Panc1 (cell line): ENCODE measurements at regions not wholly inside any gene's neighbourhood (a gene's known extent, or its start where the extent isn't known, plus 50 kb on each side); places are given as distances from the start of the nearest gene placed in this dataset.

ENCODE experiments used
- ATAC-seq: fragments of 200-7000 bp; cut with Tn5 transposase; 2 replicates; pipeline ENCODE4 v1.9.1; 2020; ENCODE audit warnings: mild to moderate bottlenecking, moderate library complexity
- BruUV-seq: library from RNA; stranded (reverse); fragments of 400-500 nt; replicated peaks from 2 replicates; lab custom pipeline; 2021; lab: Mats Ljungman, UMichigan
- CTCF ChIA-PET: fragments of 300-600 bp; sonication (Branson Sonifier 250); formaldehyde crosslinking; loops from one replicate; lab custom pipeline; 2022; ENCODE audit warnings: antibody characterized with exemption; lab: Charles Lee
- POLR2A ChIA-PET: fragments of 300-600 bp; sonication (Branson Sonifier 250); formaldehyde crosslinking; loops from one replicate; lab custom pipeline; 2022; ENCODE audit warnings: antibody characterized with exemption; lab: Charles Lee
- DNase-seq: peaks from one replicate; pipeline ENCODE4 v3.0.0-alpha.2; 2010; ENCODE audit warnings: low read depth, low spot score
- H3K27ac ChIP-seq: 2 replicates; pipeline ENCODE4 v1.5.1; 2011; ENCODE audit warnings: mild to moderate bottlenecking, low read length, inconsistent platforms
- H3K27me3 ChIP-seq: fragments of 200-500 bp; sonication (Bioruptor generic); 2 replicates; pipeline ENCODE4 v1.6.0; 2014; ENCODE audit warnings: low read length, inconsistent platforms; ENCODE audit not compliant: control insufficient read depth, insufficient read depth
- H3K36me3 ChIP-seq: fragments of 200-500 bp; sonication (Bioruptor generic); 2 replicates; pipeline ENCODE4 v1.5.1; 2014; ENCODE audit warnings: inconsistent platforms, mild to moderate bottlenecking, low read length, moderate library complexity; ENCODE audit not compliant: control insufficient read depth, insufficient read depth
- H3K4me1 ChIP-seq: 2 replicates; pipeline ENCODE4 v1.5.1; 2011; ENCODE audit warnings: inconsistent platforms, mild to moderate bottlenecking, low read length, moderate library complexity; ENCODE audit not compliant: control insufficient read depth, insufficient read depth
- H3K4me3 ChIP-seq, 2 experiments: 2 replicates each; pipeline ENCODE4 v1.5.1; 2011 to 2012; ENCODE audit warnings: low read depth in 2 of 2, low read length in 2 of 2, mild to moderate bottlenecking in 2 of 2, inconsistent platforms in 1 of 2, moderate library complexity in 1 of 2
- H3K9me3 ChIP-seq: fragments of 200-500 bp; sonication (Bioruptor generic); 2 replicates; pipeline ENCODE4 v1.5.1; 2014; ENCODE audit warnings: low read depth, mild to moderate bottlenecking, inconsistent platforms, low read length, moderate library complexity; ENCODE audit not compliant: control insufficient read depth, insufficient read depth
- POLR2AphosphoS5 ChIP-seq: IDR thresholded peaks from 2 replicates; pipeline ENCODE4 v1.6.1; 2012; ENCODE audit warnings: mild to moderate bottlenecking, low read depth, low read length, moderate library complexity
- REST ChIP-seq, 2 experiments: IDR thresholded peaks; 2 replicates each; pipeline ENCODE4 v1.6.1; 2011 to 2012; ENCODE audit warnings: low read depth in 2 of 2, control low read depth in 1 of 2, low read length in 1 of 2, mild to moderate bottlenecking in 1 of 2, moderate library complexity in 1 of 2; ENCODE audit not compliant: insufficient read depth in 1 of 2
- SIN3A ChIP-seq: IDR thresholded peaks from 2 replicates; pipeline ENCODE4 v1.6.1; 2012; ENCODE audit warnings: low read depth, mild to moderate bottlenecking, low read length, moderate library complexity, borderline replicate concordance; ENCODE audit not compliant: insufficient read depth
- TCF7L2 ChIP-seq: IDR thresholded peaks from 2 replicates; pipeline ENCODE4 v1.6.1; 2011; ENCODE audit warnings: mild to moderate bottlenecking, low read depth, low read length, inconsistent platforms
- in situ Hi-C: cut with HindIII; loops from 2 replicates; pipeline ENCODE4 v1.10.0; 2016; ENCODE audit warnings: low sequenced_read_pairs, low pct_unique_long_range_greater_than_20kb
- intact Hi-C: fragments of 100-400 bp; cut with micrococcal nuclease; formaldehyde crosslinking; loops from one replicate; pipeline ENCODE4 v1.10.0; 2022; ENCODE audit not compliant: unreplicated experiment
- TF ChIP-seq, protein P1 (sequence below): fragments of 450-650 bp; IDR thresholded peaks from 2 replicates; pipeline ENCODE4 v1.5.1; 2017; ENCODE audit warnings: mild to moderate bottlenecking

DNA sequence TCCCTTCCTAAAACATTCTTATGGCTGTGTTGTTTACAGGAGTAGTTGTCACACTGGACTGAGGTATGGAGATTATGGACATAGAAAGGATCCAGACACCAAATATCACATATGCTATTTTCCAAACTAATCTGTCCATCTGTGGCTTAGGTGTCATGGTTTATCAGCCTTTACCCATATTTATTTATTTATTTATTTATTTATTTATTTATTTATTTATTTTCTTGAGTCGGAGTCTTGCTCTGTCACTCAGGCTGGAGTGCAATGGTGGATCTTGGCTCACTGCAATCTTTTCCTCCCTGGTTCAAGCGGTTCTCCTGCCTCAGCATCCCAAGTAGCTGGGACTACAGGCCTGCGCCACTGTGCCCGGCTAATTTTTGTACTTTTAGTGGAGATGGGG lies 1103.1 kb downstream of the MAT2B start:
- in situ Hi-C loops = no loop called here
- Histone ChIP-seq H3K27me3 (no peaks in the 10 kb centered on the region), H3K4me3 (no peak overlapping the region), H3K36me3 (no peaks in the 10 kb centered on the region), H3K9me3 (no peaks in the 10 kb centered on the region), H3K4me1 (no peaks in the 10 kb centered on the region), H3K27ac (no peak overlapping the region)
- BruUV-seq = no TSS peak
- POLR2A ChIA-PET = no interaction called here
- TF ChIP-seq, protein P1, sequence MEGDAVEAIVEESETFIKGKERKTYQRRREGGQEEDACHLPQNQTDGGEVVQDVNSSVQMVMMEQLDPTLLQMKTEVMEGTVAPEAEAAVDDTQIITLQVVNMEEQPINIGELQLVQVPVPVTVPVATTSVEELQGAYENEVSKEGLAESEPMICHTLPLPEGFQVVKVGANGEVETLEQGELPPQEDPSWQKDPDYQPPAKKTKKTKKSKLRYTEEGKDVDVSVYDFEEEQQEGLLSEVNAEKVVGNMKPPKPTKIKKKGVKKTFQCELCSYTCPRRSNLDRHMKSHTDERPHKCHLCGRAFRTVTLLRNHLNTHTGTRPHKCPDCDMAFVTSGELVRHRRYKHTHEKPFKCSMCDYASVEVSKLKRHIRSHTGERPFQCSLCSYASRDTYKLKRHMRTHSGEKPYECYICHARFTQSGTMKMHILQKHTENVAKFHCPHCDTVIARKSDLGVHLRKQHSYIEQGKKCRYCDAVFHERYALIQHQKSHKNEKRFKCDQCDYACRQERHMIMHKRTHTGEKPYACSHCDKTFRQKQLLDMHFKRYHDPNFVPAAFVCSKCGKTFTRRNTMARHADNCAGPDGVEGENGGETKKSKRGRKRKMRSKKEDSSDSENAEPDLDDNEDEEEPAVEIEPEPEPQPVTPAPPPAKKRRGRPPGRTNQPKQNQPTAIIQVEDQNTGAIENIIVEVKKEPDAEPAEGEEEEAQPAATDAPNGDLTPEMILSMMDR = no peak
- TF ChIP-seq POLR2AphosphoS5 (no peak), SIN3A (no peak), REST (IDR thresholded peaks at IDR 0.05; ENCODE audit: insufficient read depth in 1 of 2, low read depth in 2 of 2, low read length in 1 of 2) (no peak), TCF7L2 (no peak)
- CTCF ChIA-PET = no interaction called here
- intact Hi-C loops = no loop called here
- ATAC-seq (no peak), DNase-seq (no peak)

DNA sequence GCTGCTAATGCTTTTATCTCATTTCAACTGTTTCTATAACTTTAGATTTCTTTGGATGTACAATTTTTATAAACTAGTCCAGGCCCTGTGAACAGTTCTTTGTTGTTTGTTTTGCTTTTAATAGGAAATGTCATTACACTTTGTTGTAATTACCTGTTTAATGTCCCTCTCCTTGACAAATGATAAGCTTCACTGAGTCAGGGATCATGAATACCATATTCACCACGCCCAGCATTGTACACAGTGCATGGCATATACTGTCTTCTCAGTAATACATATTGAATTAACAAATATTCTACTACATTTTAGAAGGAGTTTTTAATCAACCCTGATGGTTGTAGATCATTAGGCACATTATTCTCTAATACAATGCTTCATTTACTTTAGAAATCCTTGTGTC lies 1105.0 kb downstream of the MAT2B start:
- POLR2A ChIA-PET = no interaction called here
- ATAC-seq (no peak), DNase-seq (no peak)
- no TSS peak for BruUV-seq
- intact Hi-C loops (no loop called here), in situ Hi-C loops (no loop called here)
- CTCF ChIA-PET = no interaction called here
- Histone ChIP-seq H3K27me3 (no peaks in the 10 kb centered on the region), H3K4me3 (no peak overlapping the region), H3K9me3 (no peaks in the 10 kb centered on the region), H3K27ac (no peak overlapping the region), H3K4me1 (no peaks in the 10 kb centered on the region), H3K36me3 (no peaks in the 10 kb centered on the region)
- TF ChIP-seq REST (IDR thresholded peaks at IDR 0.05; ENCODE audit: insufficient read depth in 1 of 2, low read depth in 2 of 2, low read length in 1 of 2) = no peak
- no peak for TF ChIP-seq TCF7L2
- no peak for TF ChIP-seq POLR2AphosphoS5
- TF ChIP-seq, protein P1 = no peak
- TF ChIP-seq SIN3A = no peak
